Left cardiac atrium (tissue), 4 donors: ENCODE measurements at regions not wholly inside any gene's neighbourhood (a gene's known extent, or its start where the extent isn't known, plus 50 kb on each side); places are given as distances from the start of the nearest gene placed in this dataset.
"Not testable (repeated sequence)": the region's sequence is repeated elsewhere in the genome, so short reads cannot be mapped to it uniquely, and the experiment has no call there.

Experiments
- ATAC-seq, 2 donors: fragments of 200-7000 bp; cut with Tn5 transposase; one replicate each; pipeline ENCODE4 v1.9.1; 2020; ENCODE audit warnings: mild to moderate bottlenecking in 2 of 2, moderate library complexity in 2 of 2
- DNase-seq: peaks from one replicate; pipeline ENCODE4 v3.0.0-alpha.2; 2020
- intact Hi-C, 2 donors: fragments of 100-400 bp; cut with DNase I; formaldehyde crosslinking; loops; one replicate each; pipeline versions ENCODE4 v1.14.1 to v1.15.1; 2022 to 2023
- donor health status: DM: no; HTN: yes; CAD: no.
- donor health status: DM: no; HTN: yes; CAD: no; lungs with severe emphysema.
- donor health status: DM: yes; HTN: yes; CAD: no.
- donor health status: Dilated cardiomyopathy.

- ATAC-seq (no peak), DNase-seq (no peak)
- intact Hi-C loops: no loop called here
Observed at GRCh38 chr15:38642689-38643270, 78.2 kb upstream of the RASGRP1 start.

GRCh38 chr15:38644353-38644752, 79.7 kb upstream of the RASGRP1 start:
- intact Hi-C loops: not testable (repeated sequence)

GRCh38 chr15:38646716-38647115, 82.1 kb upstream of the RASGRP1 start:
- ATAC-seq (no peak), DNase-seq (no peak)
- intact Hi-C loops: no loop called here

More at GRCh38 chr15:38644353-38644752, 79.7 kb upstream of the RASGRP1 start:
- DNase-seq, ATAC-seq: not testable (repeated sequence)

GRCh38 chr15:38647683-38648082, 83.1 kb upstream of the RASGRP1 start:
- intact Hi-C loops: no loop called here
- DNase-seq: no peak
- ATAC-seq: peak in 1 of 2 donors; percentile 64

- no peak for ATAC-seq
- intact Hi-C loops: no loop called here
- no peak for DNase-seq
Observed at GRCh38 chr15:38648121-38648843, 83.7 kb upstream of the RASGRP1 start.

- DNase-seq (no peak), ATAC-seq (no peak)
- intact Hi-C loops: no loop called here
Observed at GRCh38 chr15:38650384-38650783, 85.8 kb upstream of the RASGRP1 start.

- intact Hi-C loops: no loop called here
- ATAC-seq: no peak
Observed at GRCh38 chr15:38650936-38651327, 86.3 kb upstream of the RASGRP1 start.

GRCh38 chr15:38651328-38652038, 86.9 kb upstream of the RASGRP1 start:
- intact Hi-C loops: no loop called here
- DNase-seq (no peak), ATAC-seq (peak in 1 of 2 donors; percentile 44)

More at GRCh38 chr15:38650936-38651327, 86.3 kb upstream of the RASGRP1 start:
- DNase-seq: no peak

GRCh38 chr15:38652183-38652794, 87.7 kb upstream of the RASGRP1 start:
- intact Hi-C loops: no loop called here
- no peak for DNase-seq
- no peak for ATAC-seq

- intact Hi-C loops: no loop called here
- peak; percentile 37 to 73 for ATAC-seq
Observed at GRCh38 chr15:38652998-38653397, 88.4 kb upstream of the RASGRP1 start.

GRCh38 chr15:38658431-38658830, 93.8 kb upstream of the RASGRP1 start:
- no peak for DNase-seq
- no peak for ATAC-seq
- intact Hi-C loops: no loop called here

More at GRCh38 chr15:38652998-38653397, 88.4 kb upstream of the RASGRP1 start:
- DNase-seq: no peak

- intact Hi-C loops: loop anchor here in 1 of 2 donors (10.0 kb wide), 1 partner anchor 186 kb away; no protein-coding TSS in a partner anchor
- ATAC-seq (no peak), DNase-seq (no peak)
Observed at GRCh38 chr15:38660738-38661137, 96.1 kb upstream of the RASGRP1 start.

- intact Hi-C loops: loop anchor here in 1 of 2 donors (10.0 kb wide), 1 partner anchor 187 kb away; no protein-coding TSS in a partner anchor
- DNase-seq (no peak), ATAC-seq (no peak)
Observed at GRCh38 chr15:38662033-38662802, 97.6 kb upstream of the RASGRP1 start.

GRCh38 chr15:38662805-38663204, 98.2 kb upstream of the RASGRP1 start:
- DNase-seq (no peak), ATAC-seq (no peak)
- intact Hi-C loops: loop anchor here in 1 of 2 donors (10.0 kb wide), 1 partner anchor 188 kb away; no protein-coding TSS in a partner anchor

- intact Hi-C loops: loop anchor here in 1 of 2 donors (10.0 kb wide), 1 partner anchor 191 kb away; no protein-coding TSS in a partner anchor
- no peak for ATAC-seq
- no peak for DNase-seq
Observed at GRCh38 chr15:38665586-38666305, 101.1 kb upstream of the RASGRP1 start.

GRCh38 chr15:38666865-38667510, 102.4 kb upstream of the RASGRP1 start:
- intact Hi-C loops: loop anchor here in 1 of 2 donors (10.0 kb wide), 1 partner anchor 192 kb away; no protein-coding TSS in a partner anchor
- DNase-seq: no peak
- ATAC-seq: no peak
